HT1080 (cell line): ENCODE measurements at regions not wholly inside any gene's neighbourhood (a gene's known extent, or its start where the extent isn't known, plus 50 kb on each side); places are given as distances from the start of the nearest gene placed in this dataset.
A peak's percentile ranks its signal among the peaks of the same experiment; 100 is the strongest.

ENCODE experiments used
- DNase-seq: peaks from one replicate; pipeline ENCODE4 v3.0.0-alpha.2; 2015; ENCODE audit warnings: low read depth

GRCh38 chr6:44500074-44500473, 112.6 kb downstream of the CDC5L start:
- DNase-seq: no peak

- DNase-seq: no peak
Observed at GRCh38 chr6:44503471-44503870, 116.0 kb downstream of the CDC5L start.

- DNase-seq: no peak
Observed at GRCh38 chr6:44504301-44504791, 116.8 kb downstream of the CDC5L start.

- no peak for DNase-seq
Observed at GRCh38 chr6:44505751-44506150, 118.2 kb downstream of the CDC5L start.

GRCh38 chr6:44507014-44507413, 119.5 kb downstream of the CDC5L start:
- no peak for DNase-seq

GRCh38 chr6:44508646-44509045, 121.1 kb downstream of the CDC5L start:
- peak; percentile 30 for DNase-seq

- DNase-seq: no peak
Observed at GRCh38 chr6:44511126-44511525, 123.6 kb downstream of the CDC5L start.

GRCh38 chr6:44512868-44513741, 125.6 kb downstream of the CDC5L start:
- peak; percentile 59 for DNase-seq

GRCh38 chr6:44514085-44514484, 126.6 kb downstream of the CDC5L start:
- no peak for DNase-seq

- DNase-seq: no peak
Observed at GRCh38 chr6:44514576-44515193, 127.2 kb downstream of the CDC5L start.

GRCh38 chr6:44522871-44523270, 135.4 kb downstream of the CDC5L start:
- no peak for DNase-seq

- no peak for DNase-seq
Observed at GRCh38 chr6:44524476-44525227, 137.1 kb downstream of the CDC5L start.

GRCh38 chr6:44525761-44526351, 138.3 kb downstream of the CDC5L start:
- no peak for DNase-seq

GRCh38 chr6:44527181-44527580, 139.7 kb downstream of the CDC5L start:
- DNase-seq: no peak

- no peak for DNase-seq
Observed at GRCh38 chr6:44527583-44528369, 140.3 kb downstream of the CDC5L start.

GRCh38 chr6:44528370-44528644, 140.8 kb downstream of the CDC5L start:
- no peak for DNase-seq

GRCh38 chr6:44528716-44529115, 141.2 kb downstream of the CDC5L start:
- DNase-seq: no peak

GRCh38 chr6:44529146-44529905, 141.8 kb downstream of the CDC5L start:
- no peak for DNase-seq

- no peak for DNase-seq
Observed at GRCh38 chr6:44530209-44530909, 142.9 kb downstream of the CDC5L start.

- DNase-seq: no peak
Observed at GRCh38 chr6:44530910-44531234, 143.4 kb downstream of the CDC5L start.
